GM19324 (cell line): ENCODE measurements at regions not wholly inside any gene's neighbourhood (a gene's known extent, or its start where the extent isn't known, plus 50 kb on each side); places are given as distances from the start of the nearest gene placed in this dataset.

ENCODE experiments used
- ATAC-seq: cut with Tn5 transposase; IDR thresholded peaks from one replicate; pipeline ENCODE4 v1.9.1; 2021; ENCODE audit warnings: mild to moderate bottlenecking, moderate library complexity; ENCODE audit not compliant: unreplicated experiment, low FRiP score

- no peak for ATAC-seq
Observed at GRCh38 chr5:125258615-125259014, 512.2 kb upstream of the ZNF608 start.

- no peak for ATAC-seq
Observed at GRCh38 chr5:125261505-125262250, 515.2 kb upstream of the ZNF608 start.

- no peak for ATAC-seq
Observed at GRCh38 chr5:125262782-125263181, 516.3 kb upstream of the ZNF608 start.

- no peak for ATAC-seq
Observed at GRCh38 chr5:125263356-125263755, 516.9 kb upstream of the ZNF608 start.

GRCh38 chr5:125266106-125266505 is 519.7 kb upstream of the ZNF608 start:
- ATAC-seq: no peak

- no peak for ATAC-seq
Observed at GRCh38 chr5:125267636-125268248, 521.3 kb upstream of the ZNF608 start.

- ATAC-seq: no peak
Observed at GRCh38 chr5:125269926-125270325, 523.5 kb upstream of the ZNF608 start.

- ATAC-seq: no peak
Observed at GRCh38 chr5:125272357-125272756, 525.9 kb upstream of the ZNF608 start.

GRCh38 chr5:125274211-125274610 is 527.8 kb upstream of the ZNF608 start:
- no peak for ATAC-seq

GRCh38 chr5:125274938-125275724 is 528.7 kb upstream of the ZNF608 start:
- no peak for ATAC-seq

GRCh38 chr5:125275725-125276090 is 529.3 kb upstream of the ZNF608 start:
- ATAC-seq: no peak

- no peak for ATAC-seq
Observed at GRCh38 chr5:125276096-125276495, 529.7 kb upstream of the ZNF608 start.

GRCh38 chr5:125277494-125278154 is 531.2 kb upstream of the ZNF608 start:
- ATAC-seq: no peak

GRCh38 chr5:125278711-125279110 is 532.3 kb upstream of the ZNF608 start:
- ATAC-seq: no peak

- ATAC-seq: no peak
Observed at GRCh38 chr5:125281667-125282066, 535.2 kb upstream of the ZNF608 start.

- no peak for ATAC-seq
Observed at GRCh38 chr5:125283372-125283771, 536.9 kb upstream of the ZNF608 start.

- ATAC-seq: no peak
Observed at GRCh38 chr5:125286271-125286670, 539.8 kb upstream of the ZNF608 start.

- no peak for ATAC-seq
Observed at GRCh38 chr5:125289606-125290005, 543.2 kb upstream of the ZNF608 start.

GRCh38 chr5:125290935-125291334 is 544.5 kb upstream of the ZNF608 start:
- ATAC-seq: no peak

- no peak for ATAC-seq
Observed at GRCh38 chr5:125291447-125291846, 545.0 kb upstream of the ZNF608 start.

GRCh38 chr5:125293223-125293622 is 546.8 kb upstream of the ZNF608 start:
- no peak for ATAC-seq
